ENCODE measurements at regions not wholly inside any gene's neighbourhood (a gene's known extent, or its start where the extent isn't known, plus 50 kb on each side); places are given as distances from the start of the nearest gene placed in this dataset.

DNA sequence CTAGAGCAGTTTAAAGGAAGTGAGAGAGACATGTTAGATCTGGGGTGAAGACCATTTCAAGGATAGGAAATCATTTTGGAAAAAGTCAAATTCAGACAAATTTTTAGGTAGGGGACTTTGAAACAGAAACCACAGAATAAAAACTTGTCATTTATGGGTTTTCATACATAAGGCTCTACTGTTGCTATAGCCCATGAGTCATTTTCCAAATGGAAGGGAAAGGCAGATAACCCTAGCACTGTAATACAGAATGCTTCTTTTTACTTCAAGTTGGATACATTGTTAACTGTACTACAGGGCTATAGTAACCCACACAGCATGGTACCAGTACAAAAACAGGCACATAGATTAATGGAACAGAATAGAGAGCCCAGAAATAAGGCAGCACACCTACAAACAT, 455.4 kb downstream of the EBF1 start:
- Mint-ChIP-seq H3K27me3 (ENCODE audit: insufficient read depth, unreplicated experiment) (peaks cover 4% of the 10 kb centered on the region), H3K36me3 (ENCODE audit: insufficient read depth, unreplicated experiment) (no peaks in the 10 kb centered on the region), H3K4me1 (ENCODE audit: insufficient read depth, unreplicated experiment) (peaks cover 12% of the 10 kb centered on the region), H3K27ac (ENCODE audit: low read depth, unreplicated experiment) (no peak overlapping the region), H3K9me3 (ENCODE audit: unreplicated experiment) (peaks cover under 1% of the 10 kb centered on the region), H3K4me3 (ENCODE audit: unreplicated experiment) (no peak overlapping the region)
- BruUV-seq (replicated peaks): no TSS peak
- intact Hi-C loops (cut with micrococcal nuclease): no loop called here
- no peak for DNase-seq (ENCODE audit: unreplicated experiment)
- ChIA-PET CTCF (interaction anchor here (0.9 kb wide), 1 partner anchor 327 kb away, joined by 3 read pairs; no protein-coding TSS in a partner anchor), POLR2A (no interaction called here)
- TF ChIP-seq, protein P1, sequence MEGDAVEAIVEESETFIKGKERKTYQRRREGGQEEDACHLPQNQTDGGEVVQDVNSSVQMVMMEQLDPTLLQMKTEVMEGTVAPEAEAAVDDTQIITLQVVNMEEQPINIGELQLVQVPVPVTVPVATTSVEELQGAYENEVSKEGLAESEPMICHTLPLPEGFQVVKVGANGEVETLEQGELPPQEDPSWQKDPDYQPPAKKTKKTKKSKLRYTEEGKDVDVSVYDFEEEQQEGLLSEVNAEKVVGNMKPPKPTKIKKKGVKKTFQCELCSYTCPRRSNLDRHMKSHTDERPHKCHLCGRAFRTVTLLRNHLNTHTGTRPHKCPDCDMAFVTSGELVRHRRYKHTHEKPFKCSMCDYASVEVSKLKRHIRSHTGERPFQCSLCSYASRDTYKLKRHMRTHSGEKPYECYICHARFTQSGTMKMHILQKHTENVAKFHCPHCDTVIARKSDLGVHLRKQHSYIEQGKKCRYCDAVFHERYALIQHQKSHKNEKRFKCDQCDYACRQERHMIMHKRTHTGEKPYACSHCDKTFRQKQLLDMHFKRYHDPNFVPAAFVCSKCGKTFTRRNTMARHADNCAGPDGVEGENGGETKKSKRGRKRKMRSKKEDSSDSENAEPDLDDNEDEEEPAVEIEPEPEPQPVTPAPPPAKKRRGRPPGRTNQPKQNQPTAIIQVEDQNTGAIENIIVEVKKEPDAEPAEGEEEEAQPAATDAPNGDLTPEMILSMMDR (IDR thresholded peaks at IDR 0.05; ENCODE audit: unreplicated experiment): no peak

DNA sequence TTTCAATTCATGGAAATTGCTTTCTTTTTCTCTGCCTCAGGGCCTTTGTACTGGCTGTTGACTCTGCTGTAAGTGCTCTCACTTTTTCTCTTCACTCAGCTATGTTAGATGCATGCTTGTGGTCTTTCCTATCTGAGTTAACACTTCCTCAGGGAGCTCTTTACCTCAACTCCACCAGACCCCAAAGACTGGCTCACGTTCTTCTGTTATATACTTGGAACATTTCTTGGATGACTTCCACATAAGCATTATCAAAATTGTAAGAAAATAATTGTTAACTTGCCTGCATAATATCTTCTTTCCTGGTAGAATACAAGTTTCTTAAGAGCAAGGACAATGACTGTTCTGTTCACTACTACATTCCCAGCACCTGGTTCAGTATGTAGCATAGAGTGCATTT, 455.9 kb downstream of the EBF1 start:
- TF ChIP-seq, protein P1 (IDR thresholded peaks at IDR 0.05; ENCODE audit: unreplicated experiment): no peak
- no peak for DNase-seq (ENCODE audit: unreplicated experiment)
- intact Hi-C loops (cut with micrococcal nuclease): no loop called here
- no TSS peak for BruUV-seq (replicated peaks)
- Mint-ChIP-seq H3K9me3 (ENCODE audit: unreplicated experiment) (no peaks in the 10 kb centered on the region), H3K4me3 (ENCODE audit: unreplicated experiment) (no peak overlapping the region), H3K36me3 (ENCODE audit: insufficient read depth, unreplicated experiment) (no peaks in the 10 kb centered on the region), H3K4me1 (ENCODE audit: insufficient read depth, unreplicated experiment) (peaks cover 12% of the 10 kb centered on the region), H3K27ac (ENCODE audit: low read depth, unreplicated experiment) (no peak overlapping the region), H3K27me3 (ENCODE audit: insufficient read depth, unreplicated experiment) (no peaks in the 10 kb centered on the region)
- CTCF ChIA-PET: interaction anchor here (0.9 kb wide), 1 partner anchor 327 kb away, joined by 3 read pairs; no protein-coding TSS in a partner anchor
- POLR2A ChIA-PET: no interaction called here

DNA sequence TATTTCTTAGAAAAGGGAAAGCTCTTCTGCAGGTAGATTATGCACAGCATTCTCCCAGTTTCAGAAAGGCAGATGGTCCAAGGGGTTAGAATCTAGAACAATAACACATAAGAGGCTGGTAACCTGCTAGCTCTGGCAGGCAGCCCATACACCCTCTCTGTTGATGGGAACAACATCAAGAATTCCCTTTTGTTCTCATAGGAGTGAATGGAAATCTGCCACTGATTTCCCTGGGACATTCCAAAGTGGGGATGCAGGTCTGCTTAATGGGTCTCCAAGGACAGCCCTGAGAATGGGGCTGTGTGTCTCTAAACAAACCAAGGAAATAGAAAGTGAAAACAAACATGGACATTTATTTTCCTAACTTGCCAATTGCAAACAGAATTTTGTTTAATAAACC, 456.8 kb downstream of the EBF1 start:
- no peaks in the 10 kb centered on the region for H3K36me3 Mint-ChIP-seq (ENCODE audit: insufficient read depth, unreplicated experiment)
- peaks cover 12% of the 10 kb centered on the region for H3K4me1 Mint-ChIP-seq (ENCODE audit: insufficient read depth, unreplicated experiment)
- H3K27ac Mint-ChIP-seq (ENCODE audit: low read depth, unreplicated experiment): no peak overlapping the region
- BruUV-seq (replicated peaks): no TSS peak
- ChIA-PET POLR2A (no interaction called here), CTCF (interaction anchor here (1.2 kb wide), 1 partner anchor 38 kb away, joined by 3 read pairs; no protein-coding TSS in a partner anchor)
- intact Hi-C loops (cut with micrococcal nuclease): no loop called here
- no peaks in the 10 kb centered on the region for H3K9me3 Mint-ChIP-seq (ENCODE audit: unreplicated experiment)
- no peaks in the 10 kb centered on the region for H3K27me3 Mint-ChIP-seq (ENCODE audit: insufficient read depth, unreplicated experiment)
- no peak overlapping the region for H3K4me3 Mint-ChIP-seq (ENCODE audit: unreplicated experiment)
- no peak for DNase-seq (ENCODE audit: unreplicated experiment)
- TF ChIP-seq, protein P1 (IDR thresholded peaks at IDR 0.05; ENCODE audit: unreplicated experiment): no peak

DNA sequence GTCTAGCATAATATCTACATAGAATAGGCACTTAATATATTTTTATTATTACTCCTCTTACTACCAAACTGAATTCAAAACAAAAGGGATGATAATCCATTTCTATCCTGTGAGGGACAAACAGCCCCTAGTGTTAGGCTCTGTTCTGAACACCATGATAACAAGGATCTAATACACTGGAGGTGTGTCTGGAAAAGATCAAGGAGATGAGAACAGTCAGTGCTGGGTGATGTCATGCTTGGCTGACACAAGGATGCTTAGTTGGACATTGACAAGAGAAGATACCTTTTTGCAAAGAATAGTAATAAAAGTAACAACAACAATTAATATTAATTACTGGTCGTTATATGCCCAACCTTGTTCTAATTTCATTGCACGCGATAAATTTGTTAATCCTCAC, 458.7 kb downstream of the EBF1 start:
- BruUV-seq (replicated peaks): no TSS peak

More for the DNA sequence above, 458.7 kb downstream of the EBF1 start:
- intact Hi-C loops (cut with micrococcal nuclease): no loop called here
- ChIA-PET POLR2A (no interaction called here), CTCF (no interaction called here)
- H3K36me3 Mint-ChIP-seq (ENCODE audit: insufficient read depth, unreplicated experiment): no peaks in the 10 kb centered on the region
- H3K9me3 Mint-ChIP-seq (ENCODE audit: unreplicated experiment): no peaks in the 10 kb centered on the region
- H3K27ac Mint-ChIP-seq (ENCODE audit: low read depth, unreplicated experiment): no peak overlapping the region
- no peak overlapping the region for H3K4me3 Mint-ChIP-seq (ENCODE audit: unreplicated experiment)
- TF ChIP-seq, protein P1 (IDR thresholded peaks at IDR 0.05; ENCODE audit: unreplicated experiment): no peak
- no peaks in the 10 kb centered on the region for H3K27me3 Mint-ChIP-seq (ENCODE audit: insufficient read depth, unreplicated experiment)
- no peak for DNase-seq (ENCODE audit: unreplicated experiment)
- H3K4me1 Mint-ChIP-seq (ENCODE audit: insufficient read depth, unreplicated experiment): peaks cover 12% of the 10 kb centered on the region
